SU-DHL-6 (cell line): ENCODE measurements at regions not wholly inside any gene's neighbourhood (a gene's known extent, or its start where the extent isn't known, plus 50 kb on each side); places are given as distances from the start of the nearest gene placed in this dataset.
"Not testable (repeated sequence)": the region's sequence is repeated elsewhere in the genome, so short reads cannot be mapped to it uniquely, and the experiment has no call there.

Experiments
- EZH2phosphoT487 ChIP-seq: fragments of 200-600 bp; sonication (generic), shearing (Covaris generic); conservative IDR thresholded peaks from 2 replicates; pipeline ENCODE4 v1.6.1; 2018; ENCODE audit warnings: mild to moderate bottlenecking, antibody characterized with exemption, low read length, moderate library complexity, mixed read lengths
- TF ChIP-seq, protein P1 (sequence below): fragments of 200-600 bp; sonication (generic); IDR thresholded peaks from one replicate; pipeline ENCODE4 v1.5.1; 2017; ENCODE audit warnings: antibody characterized with exemption, mild to moderate bottlenecking, low read length, moderate library complexity; ENCODE audit not compliant: insufficient read depth, poor library complexity, severe bottlenecking

DNA sequence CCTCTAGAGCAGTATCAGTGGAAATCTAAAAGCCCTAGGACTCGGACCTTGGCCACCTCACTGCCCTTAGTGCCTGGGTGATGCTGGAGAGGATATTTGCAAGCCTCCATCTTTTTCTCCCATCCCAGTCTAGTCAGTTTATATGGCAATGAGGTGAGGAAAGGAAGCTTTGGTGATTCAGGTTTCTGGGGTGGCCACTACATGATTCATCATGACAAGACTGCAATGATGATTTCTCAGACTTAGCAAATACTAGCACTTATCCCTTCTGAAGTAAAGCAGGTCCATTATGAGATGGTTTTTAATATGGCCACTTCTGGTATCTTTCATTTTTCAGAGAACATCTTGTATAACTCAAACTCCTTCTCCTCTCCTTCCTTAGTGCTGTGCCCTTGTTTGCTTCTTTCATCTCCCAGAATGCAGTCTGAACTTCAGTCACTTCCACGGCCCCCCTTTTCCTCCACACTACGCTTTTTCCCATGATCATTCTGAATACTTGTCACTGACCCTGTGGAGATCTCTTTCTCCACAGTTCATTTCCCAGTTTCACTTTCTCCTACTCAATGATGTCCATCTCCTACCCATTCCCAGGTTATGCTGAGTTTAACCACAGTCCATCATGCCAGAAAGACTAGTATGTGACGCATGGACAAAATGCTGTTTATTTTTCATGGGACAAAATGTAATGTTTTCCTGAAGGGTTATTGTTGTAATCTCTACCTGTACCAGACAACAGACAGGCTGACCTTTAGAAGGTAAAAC lies 57.4 kb upstream of the TERB2 start:
- TF ChIP-seq, protein P1, sequence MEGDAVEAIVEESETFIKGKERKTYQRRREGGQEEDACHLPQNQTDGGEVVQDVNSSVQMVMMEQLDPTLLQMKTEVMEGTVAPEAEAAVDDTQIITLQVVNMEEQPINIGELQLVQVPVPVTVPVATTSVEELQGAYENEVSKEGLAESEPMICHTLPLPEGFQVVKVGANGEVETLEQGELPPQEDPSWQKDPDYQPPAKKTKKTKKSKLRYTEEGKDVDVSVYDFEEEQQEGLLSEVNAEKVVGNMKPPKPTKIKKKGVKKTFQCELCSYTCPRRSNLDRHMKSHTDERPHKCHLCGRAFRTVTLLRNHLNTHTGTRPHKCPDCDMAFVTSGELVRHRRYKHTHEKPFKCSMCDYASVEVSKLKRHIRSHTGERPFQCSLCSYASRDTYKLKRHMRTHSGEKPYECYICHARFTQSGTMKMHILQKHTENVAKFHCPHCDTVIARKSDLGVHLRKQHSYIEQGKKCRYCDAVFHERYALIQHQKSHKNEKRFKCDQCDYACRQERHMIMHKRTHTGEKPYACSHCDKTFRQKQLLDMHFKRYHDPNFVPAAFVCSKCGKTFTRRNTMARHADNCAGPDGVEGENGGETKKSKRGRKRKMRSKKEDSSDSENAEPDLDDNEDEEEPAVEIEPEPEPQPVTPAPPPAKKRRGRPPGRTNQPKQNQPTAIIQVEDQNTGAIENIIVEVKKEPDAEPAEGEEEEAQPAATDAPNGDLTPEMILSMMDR, result not testable (repeated sequence)
- not testable (repeated sequence) for TF ChIP-seq EZH2phosphoT487
